ENCODE measurements at regions not wholly inside any gene's neighbourhood (a gene's known extent, or its start where the extent isn't known, plus 50 kb on each side); places are given as distances from the start of the nearest gene placed in this dataset.
A peak's percentile ranks its signal among the peaks of the same experiment; 100 is the strongest.
"Not testable (repeated sequence)": the region's sequence is repeated elsewhere in the genome, so short reads cannot be mapped to it uniquely, and the experiment has no call there.

- not testable (repeated sequence) for DNase-seq (ENCODE audit: low spot score)
- intact Hi-C loops (cut with DNase I) = loop anchor here in 1 of 2 donors (2.0 to 10.0 kb wide), 2 partner anchors 75 to 135 kb away; no protein-coding TSS in a partner anchor
Measured at GRCh38 chr7:101679653-101680173, 50.6 kb upstream of the MYL10 start.

GRCh38 chr7:101680406-101681145 is 51.5 kb upstream of the MYL10 start:
- intact Hi-C loops (cut with DNase I) = loop anchor here in 1 of 2 donors (10.0 kb wide), 1 partner anchor 76 kb away; no protein-coding TSS in a partner anchor
- no peak for DNase-seq (ENCODE audit: low spot score)

GRCh38 chr7:101681170-101682007 is 52.3 kb upstream of the MYL10 start:
- intact Hi-C loops (cut with DNase I) = loop anchor here in 1 of 2 donors (10.0 kb wide), 1 partner anchor 77 kb away; no protein-coding TSS in a partner anchor
- DNase-seq (ENCODE audit: low spot score) = peak; percentile 94

- intact Hi-C loops (cut with DNase I) = loop anchor here (5.0 to 10.0 kb wide), 4 partner anchors 80 to 1563 kb away; no protein-coding TSS in a partner anchor
Measured at GRCh38 chr7:101684983-101685330, 55.9 kb upstream of the MYL10 start.

GRCh38 chr7:101686030-101686429 is 56.9 kb upstream of the MYL10 start:
- intact Hi-C loops (cut with DNase I) = loop anchor here (5.0 to 10.0 kb wide), 4 partner anchors 81 to 1564 kb away; no protein-coding TSS in a partner anchor
- DNase-seq (ENCODE audit: low spot score) = no peak

More at GRCh38 chr7:101684983-101685330, 55.9 kb upstream of the MYL10 start:
- DNase-seq (ENCODE audit: low spot score) = no peak

- intact Hi-C loops (cut with DNase I) = loop anchor here (5.0 to 10.0 kb wide), 4 partner anchors 82 to 1565 kb away; no protein-coding TSS in a partner anchor
- no peak for DNase-seq (ENCODE audit: low spot score)
Measured at GRCh38 chr7:101687081-101687480, 58.0 kb upstream of the MYL10 start.

- DNase-seq (ENCODE audit: low spot score) = peak; percentile 43
- intact Hi-C loops (cut with DNase I) = loop anchor here (5.0 to 10.0 kb wide), 4 partner anchors 83 to 1565 kb away; no protein-coding TSS in a partner anchor
Measured at GRCh38 chr7:101687791-101688182, 58.7 kb upstream of the MYL10 start.

- peak; percentile 95 for DNase-seq (ENCODE audit: low spot score)
- intact Hi-C loops (cut with DNase I) = loop anchor here (5.0 to 10.0 kb wide), 4 partner anchors 84 to 1566 kb away; no protein-coding TSS in a partner anchor
Measured at GRCh38 chr7:101688183-101688831, 59.2 kb upstream of the MYL10 start.

GRCh38 chr7:101688995-101689907 is 60.2 kb upstream of the MYL10 start:
- peak; percentile 66 for DNase-seq (ENCODE audit: low spot score)
- intact Hi-C loops (cut with DNase I) = loop anchor here (5.0 to 10.0 kb wide), 4 partner anchors 84 to 1567 kb away; no protein-coding TSS in a partner anchor

GRCh38 chr7:101690061-101690460 is 61.0 kb upstream of the MYL10 start:
- intact Hi-C loops (cut with DNase I) = no loop called here
- DNase-seq (ENCODE audit: low spot score) = no peak

GRCh38 chr7:101691822-101692384 is 62.8 kb upstream of the MYL10 start:
- intact Hi-C loops (cut with DNase I) = no loop called here
- no peak for DNase-seq (ENCODE audit: low spot score)

- intact Hi-C loops (cut with DNase I) = no loop called here
- DNase-seq (ENCODE audit: low spot score) = no peak
Measured at GRCh38 chr7:101693498-101694091, 64.5 kb upstream of the MYL10 start.

- no peak for DNase-seq (ENCODE audit: low spot score)
- intact Hi-C loops (cut with DNase I) = no loop called here
Measured at GRCh38 chr7:101698964-101699363, 69.9 kb upstream of the MYL10 start.

- intact Hi-C loops (cut with DNase I) = no loop called here
- no peak for DNase-seq (ENCODE audit: low spot score)
Measured at GRCh38 chr7:101699399-101699798, 70.3 kb upstream of the MYL10 start.

GRCh38 chr7:101699881-101700823 is 71.1 kb upstream of the MYL10 start:
- intact Hi-C loops (cut with DNase I) = no loop called here

GRCh38 chr7:101701153-101701794 is 72.2 kb upstream of the MYL10 start:
- intact Hi-C loops (cut with DNase I) = no loop called here
- DNase-seq (ENCODE audit: low spot score) = no peak

More at GRCh38 chr7:101699881-101700823, 71.1 kb upstream of the MYL10 start:
- DNase-seq (ENCODE audit: low spot score) = no peak
